HCT116 (cell line): ENCODE measurements at regions not wholly inside any gene's neighbourhood (a gene's known extent, or its start where the extent isn't known, plus 50 kb on each side); places are given as distances from the start of the nearest gene placed in this dataset.

Source experiments
- ATAC-seq: fragments of 200-7000 bp; cut with Tn5 transposase; 2 replicates; pipeline ENCODE4 v1.9.1; 2020; ENCODE audit warnings: mild to moderate bottlenecking, moderate library complexity
- BruUV-seq: library from RNA; stranded (reverse); fragments of 400-500 nt; replicated peaks from 2 replicates; lab custom pipeline; 2021; lab: Mats Ljungman, UMichigan
- CTCF ChIA-PET: fragments of 300-600 bp; sonication (Branson Sonifier 250); formaldehyde crosslinking; loops from one replicate; lab custom pipeline; 2021; ENCODE audit warnings: antibody characterized with exemption; lab: Charles Lee
- POLR2A ChIA-PET: fragments of 300-600, 350-600 bp; sonication (Branson Sonifier 250); formaldehyde crosslinking; loops from one replicate; lab custom pipeline; 2021; ENCODE audit warnings: antibody characterized with exemption; lab: Charles Lee
- RAD21 ChIA-PET, 2 experiments: fragments of 300-600 bp; sonication (Branson Sonifier 250); formaldehyde crosslinking; loops; one replicate each; lab custom pipeline; 2023; ENCODE audit warnings: low total read pairs in 2 of 2; ENCODE audit not compliant: uncharacterized antibody in 2 of 2, unreplicated experiment in 2 of 2, low non-redundant PET in 1 of 2; lab: Charles Lee
- DNase-seq: peaks from one replicate; pipeline ENCODE4 v3.0.0-alpha.2; 2010; ENCODE audit warnings: low read depth, low spot score
- H2AFZ ChIP-seq: fragments of 200-600 bp; shearing (Covaris generic), sonication (generic); 2 replicates; pipeline ENCODE4 v1.6.1; 2017; ENCODE audit warnings: low read depth, mixed run types, mixed read lengths, antibody characterized with exemption, low read length; ENCODE audit not compliant: poor library complexity, severe bottlenecking
- H3K27ac ChIP-seq: 2 replicates; pipeline ENCODE4 v1.5.1; 2012; ENCODE audit warnings: low read depth, low read length
- H3K27me3 ChIP-seq: fragments of 200-600 bp; sonication (generic); 2 replicates; pipeline ENCODE4 v1.6.1; 2016; ENCODE audit warnings: mixed run types, low read length, mixed read lengths; ENCODE audit not compliant: insufficient read depth
- H3K36me3 ChIP-seq, 2 experiments: fragments of 200-500 bp in 1 of 2; fragments of 200-600 bp in 1 of 2; sonication (Bioruptor generic) in 1 of 2; sonication (generic) in 1 of 2; 2 replicates each; pipeline versions ENCODE4 v1.5.1 to v1.6.1; 2014 to 2016; ENCODE audit warnings: low read length in 2 of 2, inconsistent platforms in 1 of 2, mixed read lengths in 1 of 2, mixed run types in 1 of 2; ENCODE audit not compliant: insufficient read depth in 2 of 2, control insufficient read depth in 1 of 2
- H3K4me1 ChIP-seq, 2 experiments: fragments of 200-600 bp in 1 of 2; sonication (generic) in 1 of 2; 2 replicates each; pipeline versions ENCODE4 v1.5.1 to v1.6.1; 2012 to 2017; ENCODE audit warnings: low read length in 2 of 2, inconsistent platforms in 1 of 2, mild to moderate bottlenecking in 1 of 2, mixed read lengths in 1 of 2, mixed run types in 1 of 2, moderate library complexity in 1 of 2; ENCODE audit not compliant: insufficient read depth in 2 of 2, control insufficient read depth in 1 of 2
- H3K4me2 ChIP-seq: fragments of 200-600 bp; sonication (generic); 2 replicates; pipeline ENCODE4 v1.6.1; 2017; ENCODE audit warnings: mixed run types, low read length, mixed read lengths
- H3K4me3 ChIP-seq, 2 experiments: fragments of 200-600 bp in 1 of 2; sonication (generic) in 1 of 2; replicated peaks in 1 of 2; 2 replicates each; pipeline ENCODE4 v1.5.1; 2011 to 2016; ENCODE audit warnings: low read length in 2 of 2, control low read depth in 1 of 2, low read depth in 1 of 2, mild to moderate bottlenecking in 1 of 2, mixed read lengths in 1 of 2, mixed run types in 1 of 2
- H3K79me2 ChIP-seq: fragments of 200-600 bp; sonication (generic); 2 replicates; pipeline ENCODE4 v1.6.1; 2017; ENCODE audit warnings: mild to moderate bottlenecking, mixed run types, low read length, moderate library complexity, mixed read lengths; ENCODE audit not compliant: insufficient read depth
- H3K9ac ChIP-seq: fragments of 200-600 bp; sonication (generic); 2 replicates; pipeline ENCODE4 v1.6.1; 2016; ENCODE audit warnings: low read length, mixed read lengths
- H3K9me2 ChIP-seq: fragments of 200-600 bp; sonication (generic), shearing (Covaris generic); 2 replicates; pipeline ENCODE4 v1.6.1; 2017; ENCODE audit warnings: mixed run types, mild to moderate bottlenecking, moderate library complexity; ENCODE audit not compliant: insufficient read depth
- H3K9me3 ChIP-seq, 2 experiments: fragments of 200-500 bp in 1 of 2; fragments of 200-600 bp in 1 of 2; sonication (Bioruptor generic) in 1 of 2; sonication (generic) in 1 of 2; 2 replicates each; pipeline ENCODE4 v1.6.1; 2014 to 2017; ENCODE audit warnings: low read length in 2 of 2, mixed read lengths in 2 of 2, inconsistent platforms in 1 of 2, low read depth in 1 of 2, mild to moderate bottlenecking in 1 of 2, mixed run types in 1 of 2, moderate library complexity in 1 of 2; ENCODE audit not compliant: control insufficient read depth in 1 of 2, insufficient read depth in 1 of 2
- H4K20me1 ChIP-seq: fragments of 200-600 bp; sonication (generic), shearing (Covaris generic); 2 replicates; pipeline ENCODE4 v1.6.1; 2017; ENCODE audit warnings: mixed run types, mild to moderate bottlenecking, moderate library complexity; ENCODE audit not compliant: insufficient read depth
- EGR1 ChIP-seq: IDR thresholded peaks from 2 replicates; pipeline ENCODE4 v1.6.1; 2012; ENCODE audit warnings: low read depth
- JUND ChIP-seq: IDR thresholded peaks from 2 replicates; pipeline ENCODE4 v1.6.1; 2012
- RAD21 ChIP-seq: IDR thresholded peaks from 2 replicates; pipeline ENCODE4 v1.6.1; 2012; ENCODE audit warnings: low read depth, mild to moderate bottlenecking
- ZNF274 ChIP-seq: fragments of 200-500 bp; sonication (Bioruptor generic); IDR thresholded peaks from 2 replicates; pipeline ENCODE4 v1.6.1; 2014; ENCODE audit warnings: mild to moderate bottlenecking, low read depth, low read length, inconsistent platforms
- intact Hi-C: fragments of 100-400 bp; cut with micrococcal nuclease; formaldehyde crosslinking; loops from 2 replicates; pipeline ENCODE4 v1.10.0; 2022
- TF ChIP-seq, protein P1 (sequence below): IDR thresholded peaks from 2 replicates; pipeline ENCODE4 v1.6.1; 2012; ENCODE audit warnings: low read depth
- TF ChIP-seq, protein P2 (sequence below), 3 experiments: fragments of 200-600 bp in 1 of 3; sonication (generic) in 1 of 3; IDR thresholded peaks in 2 of 3; conservative IDR thresholded peaks in 1 of 3; 2 replicates each; pipeline ENCODE4 v1.5.1; 2012 to 2017; ENCODE audit warnings: low read depth in 2 of 3, low read length in 2 of 3, antibody characterized with exemption in 1 of 3, borderline replicate concordance in 1 of 3, control low read depth in 1 of 3, mild to moderate bottlenecking in 1 of 3, mixed read lengths in 1 of 3, mixed run types in 1 of 3, moderate library complexity in 1 of 3; ENCODE audit not compliant: insufficient read depth in 1 of 3

DNA sequence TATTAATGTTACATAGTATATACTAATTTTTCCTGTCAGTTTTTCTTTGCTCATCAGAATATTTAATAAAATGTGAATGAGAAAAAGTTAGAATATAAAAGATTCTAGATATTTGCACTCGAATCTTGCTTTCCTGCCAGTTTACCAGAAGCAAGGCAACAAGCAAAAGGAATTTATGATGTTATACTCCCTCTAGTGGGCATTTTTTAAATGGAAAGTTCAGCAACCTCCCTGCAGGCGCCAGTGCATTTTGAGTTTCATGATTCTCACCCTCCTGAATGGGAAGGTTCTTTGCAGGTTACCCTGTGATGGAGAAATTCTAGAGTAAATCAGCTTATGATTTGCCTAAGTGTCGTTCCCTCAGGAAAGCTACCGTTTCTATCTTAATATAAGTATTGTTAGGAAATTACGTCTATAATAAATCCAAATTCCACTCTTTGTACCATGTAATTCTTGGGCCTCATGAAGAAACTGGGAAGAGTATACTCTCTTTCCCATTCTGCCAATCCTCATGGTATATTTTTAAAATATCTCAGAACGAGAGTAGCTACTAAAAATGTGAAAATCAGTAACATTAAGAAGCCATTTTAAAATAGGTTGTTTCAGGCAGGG lies 350.0 kb downstream of the CRPPA start:
- no peak overlapping the region for H3K9ac ChIP-seq
- no peak overlapping the region for H3K27ac ChIP-seq
- ChIA-PET CTCF (no interaction called here), POLR2A (no interaction called here), RAD21 (no interaction called here)
- H3K79me2 ChIP-seq: no peaks in the 10 kb centered on the region
- intact Hi-C loops: loop anchor here (1.0 to 10.0 kb wide), 5 partner anchors 745 to 1374 kb away; no protein-coding TSS in a partner anchor
- no peak overlapping the region for H3K4me2 ChIP-seq
- no peaks in the 10 kb centered on the region for H4K20me1 ChIP-seq
- peak overlapping the region; percentile 51 for H2AFZ ChIP-seq
- H3K9me2 ChIP-seq: no peaks in the 10 kb centered on the region
- peaks cover 0 to 5% of the 10 kb centered on the region in 2 experiments; a peak in 2 of 4 replicates for H3K4me1 ChIP-seq
- no peaks in the 10 kb centered on the region for H3K27me3 ChIP-seq
- no peaks in the 10 kb centered on the region for H3K36me3 ChIP-seq
- peak; percentile 79 for ATAC-seq
- H3K9me3 ChIP-seq: no peaks in the 10 kb centered on the region
- no TSS peak for BruUV-seq
- no peak overlapping the region for H3K4me3 ChIP-seq
- TF ChIP-seq RAD21 (peak; percentile 84), JUND (no peak), EGR1 (no peak), ZNF274 (no peak)
- TF ChIP-seq, protein P1, sequence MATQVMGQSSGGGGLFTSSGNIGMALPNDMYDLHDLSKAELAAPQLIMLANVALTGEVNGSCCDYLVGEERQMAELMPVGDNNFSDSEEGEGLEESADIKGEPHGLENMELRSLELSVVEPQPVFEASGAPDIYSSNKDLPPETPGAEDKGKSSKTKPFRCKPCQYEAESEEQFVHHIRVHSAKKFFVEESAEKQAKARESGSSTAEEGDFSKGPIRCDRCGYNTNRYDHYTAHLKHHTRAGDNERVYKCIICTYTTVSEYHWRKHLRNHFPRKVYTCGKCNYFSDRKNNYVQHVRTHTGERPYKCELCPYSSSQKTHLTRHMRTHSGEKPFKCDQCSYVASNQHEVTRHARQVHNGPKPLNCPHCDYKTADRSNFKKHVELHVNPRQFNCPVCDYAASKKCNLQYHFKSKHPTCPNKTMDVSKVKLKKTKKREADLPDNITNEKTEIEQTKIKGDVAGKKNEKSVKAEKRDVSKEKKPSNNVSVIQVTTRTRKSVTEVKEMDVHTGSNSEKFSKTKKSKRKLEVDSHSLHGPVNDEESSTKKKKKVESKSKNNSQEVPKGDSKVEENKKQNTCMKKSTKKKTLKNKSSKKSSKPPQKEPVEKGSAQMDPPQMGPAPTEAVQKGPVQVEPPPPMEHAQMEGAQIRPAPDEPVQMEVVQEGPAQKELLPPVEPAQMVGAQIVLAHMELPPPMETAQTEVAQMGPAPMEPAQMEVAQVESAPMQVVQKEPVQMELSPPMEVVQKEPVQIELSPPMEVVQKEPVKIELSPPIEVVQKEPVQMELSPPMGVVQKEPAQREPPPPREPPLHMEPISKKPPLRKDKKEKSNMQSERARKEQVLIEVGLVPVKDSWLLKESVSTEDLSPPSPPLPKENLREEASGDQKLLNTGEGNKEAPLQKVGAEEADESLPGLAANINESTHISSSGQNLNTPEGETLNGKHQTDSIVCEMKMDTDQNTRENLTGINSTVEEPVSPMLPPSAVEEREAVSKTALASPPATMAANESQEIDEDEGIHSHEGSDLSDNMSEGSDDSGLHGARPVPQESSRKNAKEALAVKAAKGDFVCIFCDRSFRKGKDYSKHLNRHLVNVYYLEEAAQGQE: no peak
- TF ChIP-seq, protein P2, sequence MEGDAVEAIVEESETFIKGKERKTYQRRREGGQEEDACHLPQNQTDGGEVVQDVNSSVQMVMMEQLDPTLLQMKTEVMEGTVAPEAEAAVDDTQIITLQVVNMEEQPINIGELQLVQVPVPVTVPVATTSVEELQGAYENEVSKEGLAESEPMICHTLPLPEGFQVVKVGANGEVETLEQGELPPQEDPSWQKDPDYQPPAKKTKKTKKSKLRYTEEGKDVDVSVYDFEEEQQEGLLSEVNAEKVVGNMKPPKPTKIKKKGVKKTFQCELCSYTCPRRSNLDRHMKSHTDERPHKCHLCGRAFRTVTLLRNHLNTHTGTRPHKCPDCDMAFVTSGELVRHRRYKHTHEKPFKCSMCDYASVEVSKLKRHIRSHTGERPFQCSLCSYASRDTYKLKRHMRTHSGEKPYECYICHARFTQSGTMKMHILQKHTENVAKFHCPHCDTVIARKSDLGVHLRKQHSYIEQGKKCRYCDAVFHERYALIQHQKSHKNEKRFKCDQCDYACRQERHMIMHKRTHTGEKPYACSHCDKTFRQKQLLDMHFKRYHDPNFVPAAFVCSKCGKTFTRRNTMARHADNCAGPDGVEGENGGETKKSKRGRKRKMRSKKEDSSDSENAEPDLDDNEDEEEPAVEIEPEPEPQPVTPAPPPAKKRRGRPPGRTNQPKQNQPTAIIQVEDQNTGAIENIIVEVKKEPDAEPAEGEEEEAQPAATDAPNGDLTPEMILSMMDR (IDR thresholded peaks at IDR 0.05 in 2 of 3, conservative IDR thresholded peaks at IDR 0.05 in 1 of 3; ENCODE audit: borderline replicate concordance in 1 of 3, insufficient read depth in 1 of 3, low read depth in 2 of 3, low read length in 2 of 3): peak; percentile 55 to 75 (median 64)
- TF ChIP-seq, all 23 proteins: peak for 2
- DNase-seq: peak; percentile 54
